ENCODE measurements at regions not wholly inside any gene's neighbourhood (a gene's known extent, or its start where the extent isn't known, plus 50 kb on each side); places are given as distances from the start of the nearest gene placed in this dataset.

DNA sequence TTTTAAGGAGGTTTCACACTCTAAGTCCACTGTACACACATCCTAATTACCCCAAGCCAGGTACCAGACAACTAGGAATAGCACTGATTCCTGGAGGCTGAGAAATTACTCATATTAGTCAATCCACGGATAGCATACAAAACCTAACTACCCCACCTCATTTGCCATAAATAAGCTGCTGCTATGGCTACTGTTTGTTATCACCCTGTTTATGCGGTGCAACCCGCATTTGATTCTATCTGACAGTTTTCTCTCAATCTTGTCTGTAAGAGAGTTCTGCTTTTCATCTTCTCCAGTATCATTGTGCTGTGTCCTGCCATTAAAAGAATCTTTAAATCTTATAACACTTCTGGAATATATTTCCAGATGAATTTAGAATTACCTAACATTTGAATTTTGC is 1496.5 kb downstream of the PLA2G4A start:
- TF ChIP-seq, protein P1, sequence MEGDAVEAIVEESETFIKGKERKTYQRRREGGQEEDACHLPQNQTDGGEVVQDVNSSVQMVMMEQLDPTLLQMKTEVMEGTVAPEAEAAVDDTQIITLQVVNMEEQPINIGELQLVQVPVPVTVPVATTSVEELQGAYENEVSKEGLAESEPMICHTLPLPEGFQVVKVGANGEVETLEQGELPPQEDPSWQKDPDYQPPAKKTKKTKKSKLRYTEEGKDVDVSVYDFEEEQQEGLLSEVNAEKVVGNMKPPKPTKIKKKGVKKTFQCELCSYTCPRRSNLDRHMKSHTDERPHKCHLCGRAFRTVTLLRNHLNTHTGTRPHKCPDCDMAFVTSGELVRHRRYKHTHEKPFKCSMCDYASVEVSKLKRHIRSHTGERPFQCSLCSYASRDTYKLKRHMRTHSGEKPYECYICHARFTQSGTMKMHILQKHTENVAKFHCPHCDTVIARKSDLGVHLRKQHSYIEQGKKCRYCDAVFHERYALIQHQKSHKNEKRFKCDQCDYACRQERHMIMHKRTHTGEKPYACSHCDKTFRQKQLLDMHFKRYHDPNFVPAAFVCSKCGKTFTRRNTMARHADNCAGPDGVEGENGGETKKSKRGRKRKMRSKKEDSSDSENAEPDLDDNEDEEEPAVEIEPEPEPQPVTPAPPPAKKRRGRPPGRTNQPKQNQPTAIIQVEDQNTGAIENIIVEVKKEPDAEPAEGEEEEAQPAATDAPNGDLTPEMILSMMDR (conservative IDR thresholded peaks at IDR 0.05; ENCODE audit: low read length): no peak
- no peak for TF ChIP-seq EZH2phosphoT487 (IDR thresholded peaks at IDR 0.05; ENCODE audit: borderline replicate concordance, low read depth, low read length)

Measured in OCI-LY7 (cell line).